CD4-positive, CD25-positive, alpha-beta regulatory T cell (primary cell): ENCODE measurements at regions not wholly inside any gene's neighbourhood (a gene's known extent, or its start where the extent isn't known, plus 50 kb on each side); places are given as distances from the start of the nearest gene placed in this dataset.

Source experiments
- ATAC-seq, 2 donors: fragments of 150-1000 bp; cut with Tn5 transposase; one replicate each; pipeline ENCODE4 v1.10.0; 2021; ENCODE audit warnings: low read depth in 2 of 2, moderate number of reproducible peaks in 2 of 2, moderate library complexity in 1 of 2
- DNase-seq, 3 donors: peaks; one replicate each; pipeline versions ENCODE4 v3.0.0 to v3.0.0-alpha.2; 2012 to 2022; ENCODE audit warnings: mixed read lengths in 1 of 3
- H3K27ac ChIP-seq: one replicate; pipeline ENCODE4 v1.7.0; 2013; ENCODE audit warnings: mild to moderate bottlenecking, low read length; ENCODE audit not compliant: insufficient read depth, poor library complexity, severe bottlenecking
- H3K27me3 ChIP-seq: one replicate; pipeline ENCODE4 v1.7.0; 2013; ENCODE audit warnings: low read length; ENCODE audit not compliant: control insufficient read depth, insufficient read depth
- H3K36me3 ChIP-seq: one replicate; pipeline ENCODE4 v1.7.0; 2013; ENCODE audit warnings: mild to moderate bottlenecking, low read length, moderate library complexity; ENCODE audit not compliant: control insufficient read depth, insufficient read depth
- H3K4me1 ChIP-seq: 2 replicates; pipeline ENCODE4 v1.7.0; 2013; ENCODE audit warnings: mild to moderate bottlenecking, low read length; ENCODE audit not compliant: insufficient read depth, control insufficient read depth, poor library complexity, severe bottlenecking
- H3K4me3 ChIP-seq: one replicate; pipeline ENCODE4 v1.7.0; 2013; ENCODE audit warnings: low read depth, mild to moderate bottlenecking, low read length, moderate library complexity
- H3K9me3 ChIP-seq, 2 experiments: 1 replicate in 1 of 2; 2 replicates in 1 of 2; pipeline ENCODE4 v1.7.0; 2013; ENCODE audit warnings: low read length in 2 of 2, mild to moderate bottlenecking in 1 of 2, moderate library complexity in 1 of 2; ENCODE audit not compliant: control insufficient read depth in 2 of 2
- H3K27ac Mint-ChIP-seq, 3 donors: one replicate each; pipeline ENCODE4 v1.8.0; 2020 to 2022; ENCODE audit warnings: mild to moderate bottlenecking in 3 of 3, mixed read lengths in 3 of 3, moderate library complexity in 2 of 3
- H3K27me3 Mint-ChIP-seq: one replicate; pipeline ENCODE4 v1.8.0; 2022; ENCODE audit warnings: mild to moderate bottlenecking, mixed read lengths
- H3K36me3 Mint-ChIP-seq: one replicate; pipeline ENCODE4 v1.8.0; 2020; ENCODE audit warnings: mixed read lengths
- H3K4me1 Mint-ChIP-seq, 4 donors: one replicate each; pipeline ENCODE4 v1.8.0; 2020 to 2022; ENCODE audit warnings: mixed read lengths in 4 of 4, mild to moderate bottlenecking in 1 of 4
- H3K4me3 Mint-ChIP-seq, 4 donors: one replicate each; pipeline ENCODE4 v1.8.0; 2020 to 2022; ENCODE audit warnings: mild to moderate bottlenecking in 4 of 4, mixed read lengths in 4 of 4, moderate library complexity in 3 of 4
- H3K9me3 Mint-ChIP-seq, 7 donors: one replicate each; pipeline ENCODE4 v1.8.0; 2020 to 2022; ENCODE audit warnings: mixed read lengths in 7 of 7, mild to moderate bottlenecking in 3 of 7, moderate library complexity in 2 of 7

DNA sequence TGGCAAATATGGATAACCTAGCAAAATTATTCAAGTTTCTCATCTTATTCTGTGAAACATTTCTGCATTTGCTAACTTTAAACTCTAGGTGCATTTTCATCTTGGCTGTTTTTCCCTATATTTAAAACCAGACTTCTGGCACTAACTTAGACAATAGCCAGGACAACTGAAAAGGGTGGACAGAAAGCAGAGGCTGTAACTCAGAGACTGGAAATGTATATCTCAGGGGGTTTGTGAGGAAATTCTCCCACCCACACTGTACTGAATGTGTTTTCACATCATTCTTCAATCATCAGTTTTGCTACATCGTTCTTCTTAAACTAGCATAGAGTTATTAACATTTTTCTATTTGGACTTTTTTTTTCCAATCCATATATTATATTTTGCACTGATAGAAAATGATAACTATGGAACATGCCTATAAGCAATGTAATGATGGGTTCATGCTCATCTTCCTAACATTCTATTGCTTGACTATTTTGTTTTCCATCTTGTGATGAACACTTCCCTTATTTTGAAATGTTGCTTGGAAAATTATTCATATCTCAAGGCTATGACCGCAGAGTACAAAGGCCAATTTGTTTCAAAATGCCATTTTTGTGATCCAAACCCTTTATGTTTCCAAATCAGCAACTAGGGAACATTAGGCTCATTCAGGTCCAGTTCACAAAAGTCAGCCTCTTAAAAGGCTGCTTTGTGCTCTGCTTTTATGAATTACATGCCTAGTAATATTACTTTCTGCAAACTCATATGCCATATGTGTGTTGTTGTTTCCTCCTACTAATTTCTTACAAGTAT is 125.8 kb upstream of the CDH19 start:
- ATAC-seq, result no peak
- Histone ChIP-seq H3K4me3 (no peak overlapping the region), H3K9me3 (no peaks in the 10 kb centered on the region), H3K36me3 (no peaks in the 10 kb centered on the region), H3K27ac (no peak overlapping the region), H3K4me1 (no peaks in the 10 kb centered on the region), H3K27me3 (no peaks in the 10 kb centered on the region)
- no peak for DNase-seq
- Mint-ChIP-seq H3K9me3 (peaks cover 0 to 7% (median 2%) of the 10 kb centered on the region in 7 donors), H3K27me3 (no peaks in the 10 kb centered on the region), H3K4me1 (no peaks in the 10 kb centered on the region), H3K4me3 (no peak overlapping the region), H3K27ac (no peak overlapping the region), H3K36me3 (no peaks in the 10 kb centered on the region)

DNA sequence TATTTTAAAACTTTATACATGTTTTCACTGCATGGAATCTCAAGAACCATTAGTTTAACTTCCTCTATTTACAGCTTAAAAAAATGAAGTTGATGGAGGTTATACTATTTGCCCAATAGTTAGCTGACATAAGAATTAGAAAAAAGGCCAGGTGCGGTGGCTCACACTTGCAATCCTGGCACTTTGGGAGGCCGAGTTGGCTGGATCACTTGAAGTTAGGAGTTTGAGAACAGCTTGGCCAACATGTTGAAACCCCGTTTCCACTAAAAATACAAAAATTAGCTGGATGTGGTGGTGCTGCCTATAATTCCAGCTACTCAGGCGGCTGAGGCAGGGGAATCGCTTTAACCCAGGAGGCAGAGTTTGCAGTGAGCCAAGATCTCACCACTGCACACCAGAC is 125.1 kb upstream of the CDH19 start:
- no peaks in the 10 kb centered on the region for H3K27me3 ChIP-seq
- H3K36me3 ChIP-seq, result no peaks in the 10 kb centered on the region
- Mint-ChIP-seq H3K9me3 (peaks cover 0 to 6% (median 3%) of the 10 kb centered on the region in 7 donors), H3K36me3 (no peaks in the 10 kb centered on the region), H3K27ac (no peak overlapping the region), H3K4me3 (no peak overlapping the region), H3K27me3 (no peaks in the 10 kb centered on the region), H3K4me1 (no peaks in the 10 kb centered on the region)
- H3K4me1 ChIP-seq, result no peaks in the 10 kb centered on the region
- no peak overlapping the region for H3K4me3 ChIP-seq
- DNase-seq (no peak), ATAC-seq (no peak)
- no peak overlapping the region for H3K27ac ChIP-seq
- peaks cover 0 to 2% of the 10 kb centered on the region in 2 experiments for H3K9me3 ChIP-seq

DNA sequence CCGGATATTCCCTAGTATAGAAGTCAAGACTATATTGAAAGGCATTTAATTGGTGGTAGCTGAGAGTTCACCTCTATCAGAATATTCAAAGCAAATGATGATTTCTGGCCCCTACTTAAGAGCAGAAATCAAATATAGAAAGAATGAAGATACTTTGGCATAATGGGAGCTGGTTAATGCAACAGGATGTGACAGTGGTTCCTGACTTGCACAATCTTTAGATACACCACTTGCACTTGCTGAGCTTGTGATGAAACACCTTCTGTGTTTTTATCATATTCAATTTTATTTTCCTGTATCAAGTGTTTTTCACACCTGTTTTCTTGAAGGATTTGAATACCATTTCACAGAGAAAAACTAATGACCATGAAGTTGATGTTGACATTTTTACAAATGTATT is 124.1 kb upstream of the CDH19 start:
- DNase-seq (no peak), ATAC-seq (no peak)
- Mint-ChIP-seq H3K36me3 (no peaks in the 10 kb centered on the region), H3K4me3 (no peak overlapping the region), H3K27ac (no peak overlapping the region), H3K27me3 (no peaks in the 10 kb centered on the region), H3K4me1 (no peaks in the 10 kb centered on the region), H3K9me3 (peaks cover 0 to 5% (median 5%) of the 10 kb centered on the region in 7 donors)
- Histone ChIP-seq H3K9me3 (peaks cover 0 to 2% of the 10 kb centered on the region in 2 experiments), H3K27ac (no peak overlapping the region), H3K36me3 (no peaks in the 10 kb centered on the region), H3K4me1 (no peaks in the 10 kb centered on the region), H3K27me3 (no peaks in the 10 kb centered on the region), H3K4me3 (no peak overlapping the region)

DNA sequence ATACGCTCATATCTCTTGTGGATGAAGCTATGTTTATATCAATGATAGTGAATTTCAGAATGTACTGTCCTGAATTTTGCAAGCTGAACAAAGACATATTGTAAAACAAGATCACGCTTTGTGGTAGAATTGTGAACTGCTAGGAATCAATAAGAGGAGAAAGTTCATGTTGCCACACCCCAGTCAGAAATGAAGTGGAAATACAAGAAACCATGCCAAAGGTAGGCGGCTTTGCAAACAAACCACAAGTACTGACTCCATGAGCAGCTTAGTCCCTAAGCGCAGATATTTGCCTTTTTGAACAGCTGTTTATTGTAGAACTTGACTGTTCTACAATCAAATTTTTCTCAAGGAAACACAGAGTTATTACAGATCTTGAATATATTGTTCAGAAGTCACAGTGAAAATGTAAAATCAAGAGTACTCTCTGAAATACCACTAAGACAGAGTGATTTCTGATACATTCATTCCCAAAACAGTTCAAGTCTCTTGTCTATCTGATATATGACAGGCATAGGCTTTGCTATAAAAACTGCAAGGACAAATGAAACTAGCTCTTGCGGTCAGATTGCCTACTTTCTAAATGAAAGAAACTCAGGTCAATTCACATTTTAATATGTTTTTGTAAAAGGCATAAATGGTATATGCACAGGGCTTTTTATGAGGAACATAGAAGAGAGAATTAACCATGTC is 120.9 kb upstream of the CDH19 start:
- no peak for ATAC-seq
- no peak overlapping the region for H3K4me3 Mint-ChIP-seq

DNA sequence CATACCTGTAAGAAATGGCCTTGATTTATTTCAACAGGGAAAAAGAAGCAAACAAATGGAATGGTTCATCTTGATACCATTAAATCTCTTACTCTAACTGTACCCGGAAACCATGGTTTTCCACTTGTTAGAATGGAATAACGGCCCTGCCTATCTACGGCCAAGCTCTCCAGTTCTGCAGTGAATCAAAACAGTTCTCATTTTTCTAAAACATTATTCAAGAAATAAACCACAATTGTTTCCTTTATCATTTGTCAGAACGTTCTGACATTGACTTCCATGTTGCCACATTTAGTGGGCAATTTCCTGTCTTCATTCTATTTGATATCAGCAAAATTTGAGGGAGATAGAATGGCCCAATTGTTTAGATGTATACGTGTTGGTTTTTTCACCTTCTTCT is 118.8 kb upstream of the CDH19 start:
- Mint-ChIP-seq H3K4me3 (no peak overlapping the region), H3K4me1 (no peaks in the 10 kb centered on the region), H3K27ac (no peak overlapping the region), H3K27me3 (no peaks in the 10 kb centered on the region), H3K9me3 (peaks cover 0 to 9% (median 5%) of the 10 kb centered on the region in 7 donors), H3K36me3 (no peaks in the 10 kb centered on the region)
- no peak overlapping the region for H3K27ac ChIP-seq
- H3K4me1 ChIP-seq, result no peaks in the 10 kb centered on the region
- H3K27me3 ChIP-seq, result no peaks in the 10 kb centered on the region
- H3K9me3 ChIP-seq, result peaks cover 0 to 5% of the 10 kb centered on the region in 2 experiments
- H3K36me3 ChIP-seq, result no peaks in the 10 kb centered on the region
- no peak overlapping the region for H3K4me3 ChIP-seq
- DNase-seq, result no peak
- ATAC-seq, result no peak

More for the DNA sequence above, 120.9 kb upstream of the CDH19 start:
- Histone ChIP-seq H3K4me1 (no peaks in the 10 kb centered on the region), H3K9me3 (peaks cover 0 to 5% of the 10 kb centered on the region in 2 experiments), H3K27me3 (no peaks in the 10 kb centered on the region), H3K27ac (no peak overlapping the region), H3K36me3 (no peaks in the 10 kb centered on the region), H3K4me3 (no peak overlapping the region)
- Mint-ChIP-seq H3K27me3 (no peaks in the 10 kb centered on the region), H3K27ac (no peak overlapping the region), H3K9me3 (peaks cover 0 to 10% (median 5%) of the 10 kb centered on the region in 7 donors), H3K36me3 (no peaks in the 10 kb centered on the region), H3K4me1 (no peaks in the 10 kb centered on the region)
- no peak for DNase-seq

DNA sequence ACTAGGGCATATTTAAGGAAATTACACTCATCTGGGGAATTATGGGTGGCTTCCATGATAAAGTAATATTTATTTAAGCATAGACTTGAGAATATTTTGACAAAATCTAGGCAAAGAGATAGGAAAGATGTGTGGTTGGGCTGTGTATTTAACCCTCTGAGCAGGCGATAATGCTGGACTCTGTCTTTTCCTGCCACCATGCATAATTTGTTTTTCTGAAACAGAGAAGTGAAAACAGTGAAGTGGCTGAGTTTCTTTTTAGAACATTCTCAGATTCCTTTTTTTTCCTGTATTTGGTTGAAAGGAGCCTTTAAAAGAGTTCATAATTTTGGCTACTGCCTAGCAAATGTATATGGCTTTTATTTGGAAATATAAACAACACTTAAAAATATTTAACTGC is 104.8 kb upstream of the CDH19 start:
- H3K9me3 Mint-ChIP-seq, result peaks cover 0 to 21% (median 5%) of the 10 kb centered on the region in 7 donors

DNA sequence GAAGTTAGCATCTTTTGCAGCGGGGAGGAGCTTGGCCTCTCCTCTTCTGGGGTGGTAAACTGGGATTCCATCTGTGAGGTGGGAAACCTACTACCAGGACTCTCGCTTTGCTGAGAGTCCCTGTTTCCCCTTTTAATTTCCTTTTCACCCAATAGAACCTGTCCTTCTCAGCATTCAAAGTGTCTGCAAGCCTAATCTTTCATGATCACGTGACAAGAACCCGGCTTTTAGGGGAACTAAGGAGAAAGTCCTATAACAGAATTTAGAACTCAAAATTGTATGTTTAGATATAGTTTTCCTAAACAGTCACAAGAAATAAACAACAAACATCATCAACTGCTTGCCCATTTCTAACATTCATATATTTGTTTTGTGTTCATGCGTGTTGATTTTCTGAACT is 103.6 kb upstream of the CDH19 start:
- Mint-ChIP-seq H3K4me1 (no peaks in the 10 kb centered on the region), H3K9me3 (peaks cover 0 to 20% (median 5%) of the 10 kb centered on the region in 7 donors), H3K27me3 (no peaks in the 10 kb centered on the region), H3K27ac (no peak overlapping the region), H3K4me3 (no peak overlapping the region), H3K36me3 (no peaks in the 10 kb centered on the region)
- no peaks in the 10 kb centered on the region for H3K27me3 ChIP-seq
- DNase-seq (no peak), ATAC-seq (no peak)
- no peaks in the 10 kb centered on the region for H3K9me3 ChIP-seq
- H3K4me1 ChIP-seq, result no peaks in the 10 kb centered on the region
- H3K27ac ChIP-seq, result no peak overlapping the region
- no peak overlapping the region for H3K4me3 ChIP-seq
- H3K36me3 ChIP-seq, result no peaks in the 10 kb centered on the region

More for the DNA sequence above, 104.8 kb upstream of the CDH19 start:
- DNase-seq, result no peak
- H3K4me3 ChIP-seq, result no peak overlapping the region
- H3K36me3 ChIP-seq, result no peaks in the 10 kb centered on the region
- no peaks in the 10 kb centered on the region for H3K4me1 ChIP-seq
- no peak overlapping the region for H3K27ac ChIP-seq
- H3K9me3 ChIP-seq, result no peaks in the 10 kb centered on the region
- Mint-ChIP-seq H3K4me3 (no peak overlapping the region), H3K27me3 (no peaks in the 10 kb centered on the region), H3K36me3 (no peaks in the 10 kb centered on the region), H3K4me1 (no peaks in the 10 kb centered on the region), H3K27ac (no peak overlapping the region)
- no peaks in the 10 kb centered on the region for H3K27me3 ChIP-seq
- no peak for ATAC-seq
